HG03097 (cell line): ENCODE measurements at regions not wholly inside any gene's neighbourhood (a gene's known extent, or its start where the extent isn't known, plus 50 kb on each side); places are given as distances from the start of the nearest gene placed in this dataset.

Source experiments
- ATAC-seq: cut with Tn5 transposase; IDR thresholded peaks from one replicate; pipeline ENCODE4 v1.9.1; 2021; ENCODE audit not compliant: unreplicated experiment, low FRiP score

DNA sequence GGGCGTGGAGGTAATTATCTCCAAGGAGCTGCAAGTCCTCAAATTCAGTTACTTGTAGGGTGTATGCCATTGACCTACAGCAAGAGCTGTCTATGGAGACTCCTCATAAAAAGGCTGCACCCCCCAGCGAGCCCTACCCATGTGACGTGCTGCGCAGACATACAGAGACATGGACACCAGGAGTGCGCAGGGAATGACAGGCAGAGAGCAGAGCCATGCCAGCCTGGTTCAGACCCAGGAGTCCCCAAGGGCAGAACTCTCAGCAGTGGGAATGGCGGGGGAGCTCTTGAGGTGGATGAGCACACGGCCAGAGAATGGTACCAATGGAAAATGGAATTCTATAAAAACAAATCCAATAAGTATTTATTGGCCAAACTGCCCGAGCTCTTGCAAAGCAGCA lies 310.1 kb downstream of the MYCN start:
- no peak for ATAC-seq

DNA sequence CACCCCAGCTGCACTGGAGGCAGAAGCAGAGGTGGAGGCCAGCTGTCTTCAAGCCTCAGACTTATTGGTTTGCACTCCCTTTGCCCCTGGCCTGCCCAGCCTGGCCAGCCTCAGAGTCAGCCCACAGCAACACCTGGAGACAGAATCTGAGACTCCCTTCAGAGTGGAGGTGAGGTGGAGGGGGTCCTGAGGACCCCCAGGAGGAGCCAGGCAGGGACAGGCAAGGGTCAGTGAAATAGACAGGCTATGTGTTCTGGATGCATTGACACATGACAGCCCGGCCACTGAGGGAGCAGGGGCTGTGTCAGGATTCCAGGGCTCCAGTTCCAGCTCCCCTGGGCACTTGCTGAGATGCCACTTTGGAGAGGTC lies 309.7 kb downstream of the MYCN start:
- ATAC-seq, result no peak

DNA sequence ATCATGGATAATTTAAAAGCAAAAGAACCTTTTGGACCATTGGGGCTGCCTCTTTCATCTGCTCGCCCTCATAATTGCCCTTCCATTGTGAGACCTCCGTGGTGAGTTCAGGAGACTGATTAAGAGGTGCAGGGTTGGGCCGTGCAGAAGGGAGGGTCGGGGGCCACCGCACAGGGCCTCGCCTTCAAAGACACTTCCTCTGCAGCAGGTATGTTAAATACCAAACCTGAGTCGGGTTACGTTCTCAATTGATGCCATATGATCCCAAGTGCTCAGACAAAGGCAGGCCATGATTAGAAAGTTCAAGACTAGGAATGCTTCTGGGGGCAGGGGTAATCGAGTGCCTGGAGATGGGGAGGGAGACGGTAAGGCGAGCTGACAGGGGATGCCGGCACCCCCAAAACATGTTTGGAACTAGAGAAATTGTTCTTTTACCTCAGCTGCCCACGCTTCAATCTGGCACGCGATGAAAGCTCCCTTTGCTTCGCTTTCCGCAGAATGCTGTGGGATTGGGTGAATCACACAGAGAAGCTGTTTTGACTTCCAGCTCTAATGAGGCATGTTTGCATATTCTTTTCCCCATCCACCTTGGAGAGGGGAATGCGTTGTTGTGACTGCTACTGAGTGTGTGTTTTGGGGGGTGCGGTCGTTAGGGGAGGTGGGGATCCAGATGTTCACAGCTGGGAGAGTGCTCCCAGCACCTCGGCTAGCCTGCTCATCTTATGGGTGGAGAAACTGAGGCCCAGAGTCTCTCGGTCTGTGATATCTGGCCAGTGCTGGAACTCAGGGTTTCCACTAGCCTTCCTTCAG lies 309.1 kb downstream of the MYCN start:
- ATAC-seq, result no peak

DNA sequence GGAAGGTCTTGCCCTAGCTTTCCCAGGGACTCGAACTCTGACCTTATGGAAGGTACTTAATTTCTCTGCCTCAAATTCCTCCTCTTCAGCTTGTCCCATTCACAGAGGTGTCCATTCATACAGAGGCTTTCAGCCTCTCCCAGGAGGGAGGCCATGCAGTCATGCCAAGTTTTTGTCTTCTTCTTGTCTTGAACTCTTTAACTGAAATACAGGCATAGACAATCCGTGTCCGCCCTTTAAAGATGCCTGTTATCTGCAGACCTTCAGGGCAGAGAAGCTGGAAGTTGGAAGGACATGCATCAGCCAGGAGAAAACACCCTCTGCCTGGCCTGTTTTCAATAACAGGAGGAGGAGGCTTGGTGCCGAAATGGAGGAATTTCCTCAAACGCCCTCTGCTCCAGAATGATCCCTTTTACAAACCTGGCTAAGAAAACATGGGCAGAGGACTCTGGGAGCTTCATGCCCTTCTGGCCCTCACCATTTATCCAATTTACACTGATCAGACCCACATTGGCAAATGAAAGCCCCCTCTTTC lies 308.3 kb downstream of the MYCN start:
- no peak for ATAC-seq

DNA sequence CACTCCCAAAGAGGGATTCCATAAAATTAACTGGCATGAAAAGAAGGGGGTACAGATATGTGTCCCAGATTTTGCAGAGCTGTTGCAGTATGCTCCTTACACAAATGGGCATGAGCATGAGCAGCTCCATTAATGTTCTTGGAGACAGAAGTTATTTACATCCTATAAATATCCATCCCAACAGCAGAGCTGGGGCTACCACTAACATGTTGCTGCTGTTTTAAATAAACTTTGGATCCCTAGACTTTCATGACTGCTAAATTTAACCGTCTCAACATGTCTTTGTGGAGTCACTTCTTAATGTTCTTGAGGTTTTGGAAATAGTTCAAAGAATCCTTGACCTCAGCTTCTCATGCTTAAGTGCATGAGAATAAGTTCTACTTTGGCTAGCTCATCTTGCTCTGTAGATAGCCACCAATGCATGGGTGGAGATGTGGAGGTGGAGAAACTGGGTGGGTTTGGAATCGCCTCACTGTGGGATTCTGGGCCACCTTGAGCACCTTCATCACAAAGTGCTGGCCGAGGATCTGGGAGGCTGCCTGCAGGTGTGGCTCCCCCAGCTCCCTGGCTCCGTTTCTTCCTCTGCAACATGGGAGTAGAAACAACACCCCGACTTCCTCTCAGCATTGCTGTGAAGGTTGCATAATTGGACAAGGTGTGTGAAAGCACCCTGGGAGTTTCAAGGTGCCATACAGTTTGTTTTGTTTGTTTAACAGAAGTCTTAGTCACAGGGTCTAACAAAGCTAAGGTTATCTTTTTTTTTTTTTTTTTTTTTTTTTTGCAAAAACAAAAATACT lies 307.2 kb downstream of the MYCN start:
- no peak for ATAC-seq

DNA sequence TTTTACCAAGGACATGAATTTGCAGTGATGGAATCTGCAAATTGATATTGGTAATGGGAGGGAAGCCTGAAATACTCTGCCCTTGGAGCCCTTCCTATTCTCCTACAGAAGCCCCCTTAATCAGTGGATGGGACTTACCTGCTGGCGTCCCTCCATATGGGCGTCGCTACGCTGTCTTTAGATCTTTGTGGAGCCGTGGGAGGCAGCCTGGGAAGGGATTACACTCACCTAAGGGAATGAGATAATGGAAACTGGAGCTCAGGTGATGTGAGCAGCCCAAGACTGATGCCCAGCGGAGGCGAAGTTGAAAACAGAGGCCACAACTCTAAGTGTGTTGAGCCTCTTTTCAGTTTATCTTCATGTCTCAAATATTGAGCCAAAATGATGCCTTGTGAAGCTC lies 306.6 kb downstream of the MYCN start:
- no peak for ATAC-seq

DNA sequence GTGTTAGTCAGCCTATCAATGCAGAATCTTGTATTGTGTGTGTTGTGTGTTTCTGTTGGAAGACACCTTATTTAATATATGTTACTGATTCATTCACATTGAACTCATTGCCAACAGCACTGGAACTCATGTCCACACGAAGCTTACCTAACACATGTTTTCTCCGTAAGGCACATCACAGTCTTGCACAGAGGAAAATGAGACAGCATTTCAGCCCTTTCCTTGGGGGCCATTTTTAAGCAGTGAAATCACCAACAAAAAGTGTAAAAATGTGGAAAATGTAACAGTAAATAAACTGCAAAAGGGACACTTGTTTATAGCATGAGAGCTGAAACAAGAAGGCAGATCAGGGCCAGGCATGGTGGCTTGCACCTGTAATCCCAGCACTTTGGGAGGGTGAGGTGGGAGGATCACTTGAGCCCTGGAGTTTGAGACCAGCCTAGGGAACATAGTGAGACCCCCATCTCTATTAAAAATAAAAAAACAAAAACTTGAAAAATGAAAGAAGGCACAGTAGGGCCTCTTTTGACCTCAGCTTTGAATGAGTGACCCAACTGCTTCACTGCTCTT lies 306.0 kb downstream of the MYCN start:
- no peak for ATAC-seq

DNA sequence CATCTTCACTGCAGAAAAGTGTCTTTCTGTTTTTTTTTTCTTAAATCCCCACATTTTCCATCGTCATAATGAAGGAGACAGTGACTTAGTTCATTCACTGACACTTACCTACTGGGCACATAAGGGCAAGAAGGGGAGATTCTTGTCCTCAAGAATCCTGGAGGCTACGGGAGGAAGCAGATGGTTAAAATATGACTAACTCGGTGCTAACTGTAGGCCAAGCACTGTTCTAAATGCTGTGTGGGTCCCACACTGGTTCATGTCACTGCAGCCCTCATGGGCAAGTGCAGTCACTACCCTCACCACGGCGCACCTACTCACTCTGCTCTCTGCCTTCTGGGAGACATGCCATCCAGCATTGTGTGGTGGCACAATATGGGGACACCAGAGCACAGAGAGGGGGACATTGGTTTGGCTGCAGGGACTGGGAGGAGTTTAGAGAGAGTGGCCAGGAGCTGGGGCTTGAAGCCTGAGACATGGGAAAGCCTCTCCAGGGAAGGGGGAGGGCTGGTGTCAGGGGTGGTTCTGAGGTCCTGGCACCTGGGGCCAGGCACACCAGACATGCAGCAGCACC lies 305.2 kb downstream of the MYCN start:
- ATAC-seq, result no peak

DNA sequence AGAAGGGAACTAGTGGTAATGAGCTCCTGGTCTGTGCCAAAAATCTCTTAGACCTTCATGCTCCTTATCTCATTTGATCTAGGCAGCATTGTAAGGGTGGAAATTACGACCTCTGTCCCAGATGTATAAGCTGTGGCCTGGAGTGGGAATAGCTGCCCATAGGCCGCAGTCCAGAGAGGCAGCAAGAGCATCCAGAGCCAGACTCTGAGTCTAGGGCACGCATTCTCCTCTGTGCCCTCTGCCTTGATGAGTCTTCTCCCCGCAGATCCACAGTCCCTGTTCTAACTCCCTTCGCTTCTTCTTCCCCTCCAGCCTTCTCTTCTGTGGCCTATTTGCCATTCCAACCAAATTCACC lies 304.6 kb downstream of the MYCN start:
- ATAC-seq, result no peak

DNA sequence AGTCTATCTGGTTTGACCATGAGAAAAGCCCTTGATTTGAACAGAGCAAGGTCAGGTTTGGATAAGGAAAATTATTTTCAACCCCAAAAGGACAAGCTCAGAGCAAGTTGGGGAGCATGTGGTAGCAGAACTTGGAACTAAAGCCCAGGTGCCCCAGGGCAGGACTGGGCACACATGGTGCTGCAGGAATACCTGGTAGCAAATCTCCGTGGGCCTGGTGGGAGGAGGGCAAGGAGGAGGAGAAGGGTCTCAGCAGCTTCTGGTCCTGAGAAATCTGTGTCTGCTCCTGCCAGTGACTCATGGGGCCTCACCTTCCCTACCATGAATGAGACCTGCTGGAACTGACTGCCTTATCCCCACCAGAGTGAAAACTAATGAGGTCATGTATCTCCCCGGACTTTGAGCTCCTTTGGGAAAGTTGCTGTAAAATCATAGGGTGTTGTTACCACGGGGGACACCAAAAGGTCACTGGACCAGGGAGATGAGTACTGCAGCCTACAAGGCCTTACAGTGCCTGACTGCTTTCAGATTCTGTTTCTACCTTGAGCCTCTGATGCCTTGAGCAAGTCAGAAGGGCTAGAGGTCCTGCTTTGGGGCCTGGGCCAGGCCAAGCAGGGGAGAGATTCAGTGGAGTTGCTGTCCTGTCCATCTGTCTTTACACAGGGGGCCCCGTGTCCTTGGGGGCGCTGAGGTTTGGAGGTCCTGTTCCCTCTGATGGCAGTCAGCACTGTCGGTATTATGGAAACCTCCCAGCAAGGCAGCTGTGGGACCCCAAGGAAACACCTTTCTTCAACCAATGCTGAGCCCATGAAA lies 304.0 kb downstream of the MYCN start:
- ATAC-seq, result no peak

DNA sequence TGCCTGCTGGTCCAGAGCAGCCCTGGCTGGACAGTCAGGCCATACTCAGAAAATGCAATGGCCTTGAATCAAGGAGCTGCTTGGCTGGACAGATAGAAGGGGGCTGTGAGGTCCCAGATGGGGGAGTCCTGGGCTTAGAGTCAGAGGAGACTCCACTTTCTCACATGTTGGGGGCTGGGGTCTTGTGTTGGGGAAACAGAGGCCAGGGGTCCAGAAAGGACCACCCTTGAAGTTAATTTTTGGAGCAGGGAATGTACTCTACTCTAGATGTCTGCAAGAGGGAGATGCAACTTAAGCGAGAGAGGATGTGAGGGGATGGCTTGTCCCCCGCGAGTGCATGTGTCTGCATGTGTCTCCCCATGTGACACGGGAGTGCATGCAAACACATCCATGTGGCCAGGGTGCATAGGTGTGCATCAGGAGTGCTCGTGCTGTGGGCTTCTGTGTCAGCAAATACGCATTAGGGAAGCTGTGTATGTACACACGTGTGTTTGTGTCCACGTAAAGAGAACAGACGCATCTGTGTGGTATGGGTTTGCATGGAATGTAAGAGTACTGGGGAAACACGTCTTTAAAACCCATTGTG lies 303.2 kb downstream of the MYCN start:
- ATAC-seq, result no peak

DNA sequence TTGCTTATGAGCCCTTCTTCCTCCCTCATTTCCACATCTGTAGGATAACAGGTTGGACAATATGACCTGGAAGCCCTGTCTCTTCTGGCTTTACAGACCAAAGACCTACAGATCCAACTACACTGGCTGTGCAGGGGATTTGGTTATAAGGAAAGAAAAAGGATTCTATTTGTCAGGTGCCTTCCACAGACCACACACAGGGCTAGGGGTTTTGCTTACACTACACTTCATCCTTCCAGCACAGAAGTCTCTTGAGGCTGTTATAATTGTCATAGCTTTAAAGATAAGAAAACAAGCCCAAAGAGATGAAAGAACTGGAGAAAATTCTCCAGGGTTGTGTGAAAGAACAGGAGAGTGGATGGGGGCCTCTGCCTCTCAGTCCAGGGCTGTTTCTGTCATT lies 302.6 kb downstream of the MYCN start:
- ATAC-seq, result no peak

DNA sequence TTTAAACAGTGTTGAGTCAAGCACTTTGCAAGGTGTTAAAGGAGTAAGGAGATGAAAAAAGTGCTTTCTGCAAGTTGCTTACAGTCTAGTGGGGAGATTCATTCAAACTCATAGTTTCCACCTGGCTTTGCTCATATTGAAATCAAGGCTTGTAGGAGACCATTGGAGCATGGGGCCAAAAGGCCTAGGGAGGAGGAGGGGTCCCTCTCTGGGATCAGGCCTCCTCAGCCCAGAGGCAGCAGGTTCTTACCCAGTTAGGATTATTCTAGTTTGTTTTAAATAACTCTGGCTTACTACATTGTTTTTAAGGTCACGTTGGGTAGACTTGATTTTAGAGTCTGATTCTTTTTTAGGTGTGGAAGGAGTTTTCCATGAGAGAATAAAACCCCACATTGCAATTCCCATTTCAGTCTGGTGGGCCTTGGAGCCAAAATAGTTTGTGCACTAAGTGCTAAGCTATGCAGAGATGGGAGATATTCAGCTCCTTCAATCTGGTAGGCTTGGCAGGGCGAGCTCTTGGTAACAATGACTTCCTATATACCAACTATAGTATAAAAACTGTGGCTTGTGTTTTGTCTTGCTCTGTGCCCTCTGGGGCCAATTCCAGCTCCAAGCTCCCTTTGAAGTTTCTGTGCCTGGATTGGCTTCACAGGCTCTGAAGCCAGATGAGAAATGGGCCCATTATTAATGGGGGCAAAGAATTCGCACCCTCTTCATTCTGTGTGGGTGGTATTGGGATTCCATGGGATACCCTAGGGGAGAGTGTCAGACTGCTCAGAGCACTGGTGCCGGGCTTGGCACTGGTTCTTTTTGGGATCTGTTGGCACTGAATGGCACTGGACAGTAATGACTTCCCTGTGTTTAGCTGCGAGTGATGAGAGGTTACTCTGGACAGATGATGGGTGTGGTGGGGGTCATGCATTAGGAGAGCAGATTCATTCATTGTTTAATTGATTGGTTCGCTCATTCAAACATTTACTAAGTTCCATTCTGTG lies 301.1 kb downstream of the MYCN start:
- no peak for ATAC-seq

DNA sequence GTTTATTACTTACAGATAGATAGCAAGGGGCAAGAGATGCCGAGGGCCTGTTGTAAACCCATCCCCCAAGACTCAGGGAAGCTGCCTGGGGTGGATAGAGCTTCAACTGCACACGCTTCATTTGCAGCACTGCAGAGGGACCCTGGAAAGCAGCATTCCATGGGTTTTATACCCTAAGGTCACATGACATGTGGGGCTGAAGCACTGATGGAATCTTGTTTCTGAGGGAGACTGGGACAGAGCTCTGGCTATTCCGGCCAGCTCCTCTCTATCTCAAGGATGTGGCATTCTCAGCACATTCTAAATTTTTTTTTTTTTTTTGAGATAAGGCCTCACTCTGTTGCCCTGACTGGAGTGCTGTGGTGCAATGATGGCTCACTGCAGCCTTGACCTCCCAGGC lies 300.1 kb downstream of the MYCN start:
- no peak for ATAC-seq

DNA sequence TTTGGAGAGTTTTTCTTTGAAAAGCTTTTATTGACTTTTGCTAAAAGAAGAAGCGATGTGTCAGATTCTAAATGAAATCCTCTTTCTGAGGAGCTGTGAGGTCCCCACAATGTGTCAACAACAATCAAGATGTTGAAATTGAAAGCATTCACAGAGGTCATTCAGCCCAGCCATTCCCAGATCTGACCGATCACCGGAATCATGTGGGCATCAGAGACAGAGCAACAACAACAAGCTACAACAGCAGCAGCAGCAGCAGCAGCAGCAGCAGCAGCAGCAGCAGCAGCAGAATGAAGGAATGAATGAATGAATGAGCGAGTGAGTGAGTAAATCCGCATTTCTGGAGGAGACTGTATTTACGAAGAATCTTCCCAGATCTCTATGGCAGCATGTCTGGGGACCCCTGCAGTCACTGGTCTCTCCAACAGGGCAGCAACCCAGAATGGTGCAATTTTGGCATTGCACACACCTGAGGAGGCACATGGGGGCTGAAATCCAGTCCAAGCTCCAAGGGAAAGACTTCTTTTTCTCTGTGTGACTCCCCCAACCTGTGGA lies 299.0 kb downstream of the MYCN start:
- no peak for ATAC-seq

DNA sequence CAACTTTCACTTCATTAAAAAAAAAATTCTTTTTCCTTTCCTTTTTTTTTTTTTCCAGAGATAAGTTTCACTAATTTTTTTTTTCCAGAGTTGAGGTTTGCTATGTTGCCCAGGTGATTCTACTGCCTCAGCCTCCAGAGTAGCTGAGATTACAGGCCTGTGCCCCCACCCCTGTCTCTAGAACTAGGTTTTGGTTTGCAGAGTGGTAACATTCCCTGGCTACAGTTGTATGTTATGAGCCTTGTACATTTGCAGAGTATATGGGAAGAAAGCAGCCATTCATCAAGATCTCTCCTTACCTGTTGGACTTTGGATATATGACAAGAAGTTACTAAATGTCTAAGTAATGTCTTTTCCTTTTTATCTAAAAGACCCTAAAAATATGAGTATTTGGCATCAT lies 298.4 kb downstream of the MYCN start:
- ATAC-seq, result no peak

DNA sequence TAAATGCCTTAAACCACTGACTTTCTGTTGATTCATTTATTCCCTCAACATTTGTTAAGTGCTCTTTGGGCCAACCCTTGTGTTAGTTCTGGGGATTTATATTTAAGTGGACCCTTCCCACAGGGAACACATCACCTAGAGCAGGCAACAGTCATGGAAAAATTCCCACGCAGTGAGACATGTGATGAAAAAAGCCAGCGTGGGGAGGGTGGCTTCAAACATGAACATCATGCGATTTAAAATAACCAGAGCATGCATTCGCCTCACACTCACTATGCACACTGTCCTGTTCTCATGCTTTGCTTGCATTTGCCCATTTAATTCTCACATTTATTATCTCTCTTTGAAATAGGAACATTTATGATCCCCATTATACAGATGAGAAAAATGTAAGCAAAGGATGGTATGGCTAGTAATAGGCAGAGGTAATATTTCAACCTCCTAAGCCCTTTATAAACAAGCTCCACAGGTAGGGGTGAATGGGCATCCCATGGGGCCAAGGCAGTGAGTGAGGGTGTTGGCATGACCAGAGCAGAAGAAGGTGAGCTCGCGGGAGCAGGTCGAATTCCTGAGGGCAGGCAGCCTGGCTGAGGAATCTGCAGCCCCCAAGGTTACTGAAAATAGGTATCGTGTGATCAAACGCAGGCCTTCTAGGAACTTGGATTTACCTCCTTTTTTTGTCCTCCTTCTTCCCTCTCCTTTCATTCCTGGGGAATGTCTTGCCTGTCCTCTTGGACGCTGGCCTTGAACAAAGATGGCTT lies 297.8 kb downstream of the MYCN start:
- no peak for ATAC-seq

DNA sequence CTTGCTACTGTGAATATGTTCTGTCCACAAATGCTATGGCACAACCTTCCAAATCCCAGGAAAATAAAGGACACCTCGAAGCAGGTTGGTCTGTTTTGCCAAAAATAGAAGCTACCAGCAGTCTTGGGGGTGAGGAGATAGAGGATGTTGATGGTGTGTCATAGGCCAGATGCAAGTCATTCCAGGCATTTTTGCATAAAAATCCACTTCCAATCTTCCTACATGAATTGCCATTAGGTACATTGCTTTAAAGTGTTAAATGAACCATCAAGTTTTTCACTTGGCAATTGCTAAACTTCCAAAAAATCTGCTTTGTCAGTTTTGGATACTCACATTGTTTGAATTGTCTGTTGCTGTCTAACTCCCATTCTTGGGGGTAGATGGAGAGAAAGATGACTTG lies 295.4 kb downstream of the MYCN start:
- no peak for ATAC-seq
